Common myeloid progenitor, CD34-positive (primary cell): ENCODE measurements at regions not wholly inside any gene's neighbourhood (a gene's known extent, or its start where the extent isn't known, plus 50 kb on each side); places are given as distances from the start of the nearest gene placed in this dataset.

Source experiments
- CTCF ChIA-PET: fragments of 350-600 bp; sonication (Branson Sonifier 250); formaldehyde crosslinking; loops from one replicate; lab custom pipeline; 2021; ENCODE audit warnings: antibody characterized with exemption; lab: Charles Lee
- POLR2A ChIA-PET: fragments of 350-600 bp; sonication (Branson Sonifier 250); formaldehyde crosslinking; loops from one replicate; lab custom pipeline; 2021; ENCODE audit warnings: antibody characterized with exemption; lab: Charles Lee
- DNase-seq, 3 donors: peaks; one replicate each; pipeline versions ENCODE4 v3.0.0 to v3.0.0-alpha.2; 2013
- H3K27ac ChIP-seq, 2 experiments: 1 replicate in 1 of 2; 2 replicates in 1 of 2; pipeline ENCODE4 v1.7.0; 2013; ENCODE audit warnings: inconsistent platforms in 2 of 2, low read length in 2 of 2, mild to moderate bottlenecking in 2 of 2, low read depth in 1 of 2, moderate library complexity in 1 of 2; ENCODE audit not compliant: severe bottlenecking in 2 of 2, insufficient read depth in 1 of 2, poor library complexity in 1 of 2
- H3K27me3 ChIP-seq, 5 experiments: replicated peaks in 2 of 5; 1 replicate in 3 of 5; 2 replicates in 2 of 5; pipeline versions ENCODE4 v1.6.1 to v1.7.0; 2013; ENCODE audit warnings: low read length in 4 of 5, mild to moderate bottlenecking in 2 of 5, moderate library complexity in 2 of 5, inconsistent platforms in 1 of 5; ENCODE audit not compliant: insufficient read depth in 5 of 5, control insufficient read depth in 4 of 5
- H3K36me3 ChIP-seq, 4 experiments: 1 replicate in 2 of 4; 2 replicates in 2 of 4; pipeline versions ENCODE4 v1.6.1 to v1.7.0; 2013; ENCODE audit warnings: low read length in 3 of 4, control low read depth in 1 of 4, mild to moderate bottlenecking in 1 of 4; ENCODE audit not compliant: control insufficient read depth in 4 of 4, insufficient read depth in 4 of 4
- H3K4me1 ChIP-seq, 4 experiments: 1 replicate in 3 of 4; 2 replicates in 1 of 4; pipeline versions ENCODE4 v1.6.1 to v1.7.1; 2013; ENCODE audit warnings: low read length in 3 of 4, mild to moderate bottlenecking in 3 of 4, control low read depth in 1 of 4, inconsistent platforms in 1 of 4, moderate library complexity in 1 of 4; ENCODE audit not compliant: control insufficient read depth in 4 of 4, insufficient read depth in 4 of 4; ENCODE audit errors: control extremely low read depth in 1 of 4
- H3K4me3 ChIP-seq, 7 experiments: 1 replicate in 4 of 7; 2 replicates in 3 of 7; pipeline versions ENCODE4 v1.5.1 to v1.7.0; 2013; ENCODE audit warnings: mild to moderate bottlenecking in 7 of 7, low read length in 6 of 7, moderate library complexity in 6 of 7, inconsistent platforms in 2 of 7, low read depth in 2 of 7, control low read depth in 1 of 7; ENCODE audit not compliant: insufficient read depth in 4 of 7, control insufficient read depth in 1 of 7; ENCODE audit errors: extremely low read depth in 1 of 7
- H3K9me3 ChIP-seq, 5 experiments: 1 replicate in 4 of 5; 2 replicates in 1 of 5; pipeline versions ENCODE4 v1.6.1 to v1.7.1; 2013; ENCODE audit warnings: low read length in 4 of 5, mild to moderate bottlenecking in 2 of 5, inconsistent platforms in 1 of 5, low read depth in 1 of 5, moderate library complexity in 1 of 5; ENCODE audit not compliant: control insufficient read depth in 4 of 5, insufficient read depth in 2 of 5; ENCODE audit errors: control extremely low read depth in 1 of 5
- WGBS: methylation state at CpG from one replicate; pipeline ENCODE4 v1.1.5; 2013; ENCODE audit not compliant: insufficient coverage; 5-methylcytosine and 5-hydroxymethylcytosine counted together

GRCh38 chr2:43134571-43134889, 91.9 kb downstream of the ZFP36L2 start:
- peak overlapping the region in 1 of 7 experiments; percentile 9 for H3K4me3 ChIP-seq
- POLR2A ChIA-PET, result interaction anchor here (0.7 to 6.6 kb wide), 8 partner anchors 35 to 168 kb away, joined by 3 to 69 read pairs (median 4); partner anchors contain the start of gene ZFP36L2
- no peaks in the 10 kb centered on the region for H3K36me3 ChIP-seq
- H3K9me3 ChIP-seq, result no peaks in the 10 kb centered on the region
- H3K27me3 ChIP-seq, result no peaks in the 10 kb centered on the region
- 47% methylated on average over 9 of the region's 9 CpGs for WGBS
- CTCF ChIA-PET, result interaction anchor here (0.8 to 13.3 kb wide), 10 partner anchors 10 to 350 kb away, joined by 3 to 178 read pairs (median 5); partner anchors contain the start of gene ZFP36L2
- H3K4me1 ChIP-seq, result peaks cover 17 to 91% (median 82%) of the 10 kb centered on the region in 4 experiments
- H3K27ac ChIP-seq, result peak overlapping the region; percentile 15 to 71
- DNase-seq, result no peak

- no peaks in the 10 kb centered on the region for H3K27me3 ChIP-seq
- H3K9me3 ChIP-seq, result no peaks in the 10 kb centered on the region
- DNase-seq, result peak; percentile 83 to 98 (median 95)
- POLR2A ChIA-PET, result interaction anchor here (0.7 to 6.6 kb wide), 8 partner anchors 35 to 168 kb away, joined by 3 to 69 read pairs (median 4); partner anchors contain the start of gene ZFP36L2
- CTCF ChIA-PET, result interaction anchor here (0.7 to 13.3 kb wide), 13 partner anchors 9 to 351 kb away, joined by 3 to 178 read pairs (median 4); partner anchors contain the start of gene ZFP36L2
- peak overlapping the region in 2 of 7 experiments; percentile 40 to 42 for H3K4me3 ChIP-seq
- WGBS, result 0% methylated on average over 18 of the region's 21 CpGs
- peak overlapping the region; percentile 62 to 71 for H3K27ac ChIP-seq
- H3K4me1 ChIP-seq, result peaks cover 21 to 94% (median 87%) of the 10 kb centered on the region in 4 experiments
- H3K36me3 ChIP-seq, result no peaks in the 10 kb centered on the region
Measured at GRCh38 chr2:43133708-43134570, 92.5 kb downstream of the ZFP36L2 start.

GRCh38 chr2:43133336-43133707, 93.1 kb downstream of the ZFP36L2 start:
- Histone ChIP-seq H3K27me3 (no peaks in the 10 kb centered on the region), H3K9me3 (no peaks in the 10 kb centered on the region), H3K27ac (peak overlapping the region; percentile 62 to 71), H3K4me1 (peaks cover 27 to 98% (median 92%) of the 10 kb centered on the region in 4 experiments), H3K36me3 (no peaks in the 10 kb centered on the region), H3K4me3 (peak overlapping the region in 4 of 7 experiments; percentile 13 to 51 (median 41))
- POLR2A ChIA-PET, result interaction anchor here (0.9 to 6.6 kb wide), 7 partner anchors 36 to 167 kb away, joined by 3 to 69 read pairs (median 3); partner anchors contain the start of gene ZFP36L2
- 80% methylated on average over 1 of the region's 4 CpGs for WGBS
- CTCF ChIA-PET, result interaction anchor here (0.7 to 13.3 kb wide), 12 partner anchors 9 to 158 kb away, joined by 3 to 178 read pairs (median 4); partner anchors contain the start of gene ZFP36L2
- DNase-seq, result peak in 2 of 3 donors; percentile 58 to 71

- H3K4me3 ChIP-seq, result peak overlapping the region in 4 of 7 experiments; percentile 13 to 51 (median 41)
- no peaks in the 10 kb centered on the region for H3K27me3 ChIP-seq
- peak overlapping the region; percentile 62 to 71 for H3K27ac ChIP-seq
- H3K36me3 ChIP-seq, result no peaks in the 10 kb centered on the region
- peaks cover 31 to 98% (median 96%) of the 10 kb centered on the region in 4 experiments for H3K4me1 ChIP-seq
- POLR2A ChIA-PET, result interaction anchor here (0.9 to 6.6 kb wide), 4 partner anchors 87 to 167 kb away, joined by 3 to 69 read pairs (median 26); partner anchors contain the start of gene ZFP36L2
- WGBS, result 20% methylated on average over 4 of the region's 12 CpGs
- peak in 2 of 3 donors; percentile 55 to 62 for DNase-seq
- H3K9me3 ChIP-seq, result no peaks in the 10 kb centered on the region
- CTCF ChIA-PET, result interaction anchor here (0.6 to 13.3 kb wide), 14 partner anchors 27 to 303 kb away, joined by 3 to 178 read pairs (median 4); partner anchors contain the start of gene ZFP36L2
Measured at GRCh38 chr2:43132683-43133301, 93.6 kb downstream of the ZFP36L2 start.

- Histone ChIP-seq H3K27me3 (no peaks in the 10 kb centered on the region), H3K27ac (peak overlapping the region; percentile 51 to 71), H3K4me1 (peaks cover 31 to 96% (median 93%) of the 10 kb centered on the region in 4 experiments), H3K36me3 (no peaks in the 10 kb centered on the region), H3K9me3 (no peaks in the 10 kb centered on the region), H3K4me3 (peak overlapping the region in 2 of 7 experiments; percentile 12 to 40)
- WGBS, result 40% methylated on average over 2 of the region's 12 CpGs
- ChIA-PET CTCF (interaction anchor here (0.6 to 13.3 kb wide), 12 partner anchors 18 to 303 kb away, joined by 3 to 178 read pairs (median 3); partner anchors contain the start of gene ZFP36L2), POLR2A (interaction anchor here (0.7 to 6.6 kb wide), 5 partner anchors 26 to 168 kb away, joined by 3 to 69 read pairs (median 3); partner anchors contain the start of gene ZFP36L2)
- peak in 2 of 3 donors; percentile 44 to 45 for DNase-seq
Measured at GRCh38 chr2:43131890-43132682, 94.3 kb downstream of the ZFP36L2 start.
